NB4 (cell line): ENCODE measurements at regions not wholly inside any gene's neighbourhood (a gene's known extent, or its start where the extent isn't known, plus 50 kb on each side); places are given as distances from the start of the nearest gene placed in this dataset.

Source experiments
- CTCF ChIP-seq: IDR thresholded peaks from one replicate; pipeline ENCODE4 v1.5.1; 2012; ENCODE audit warnings: low read depth, low read length
- POLR2A ChIP-seq: IDR thresholded peaks from 2 replicates; pipeline ENCODE4 v1.6.1; 2011; ENCODE audit warnings: mild to moderate bottlenecking; ENCODE audit not compliant: insufficient read length; ENCODE audit errors: extremely low read depth

DNA sequence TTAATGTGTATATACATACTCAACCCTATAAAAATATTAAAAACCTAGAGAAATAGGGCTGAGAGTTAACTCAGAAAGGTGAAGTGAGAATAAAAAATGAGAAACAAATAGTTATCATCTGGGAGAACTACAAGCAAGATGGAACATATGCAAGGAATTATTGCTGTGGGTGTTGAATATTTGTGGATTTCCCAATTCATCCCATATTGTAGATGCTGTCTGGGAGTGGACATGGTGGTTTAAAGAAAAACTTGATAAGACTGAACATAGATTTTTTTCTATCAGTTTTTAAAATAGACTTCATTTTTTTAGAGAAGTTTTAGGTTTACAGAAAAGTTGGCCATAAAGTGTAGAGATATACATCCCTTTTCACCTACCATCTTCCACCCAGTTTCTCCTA lies 263.5 kb downstream of the SPATA31D1 start:
- TF ChIP-seq CTCF (no peak), POLR2A (no peak)
